Stimulated activated CD8-positive, alpha-beta memory T cell treated with anti-CD3 and anti-CD28 coated beads, Interleukin-4, amount 100 ng/mL, for 4 hours (primary cell): ENCODE measurements at regions not wholly inside any gene's neighbourhood (a gene's known extent, or its start where the extent isn't known, plus 50 kb on each side); places are given as distances from the start of the nearest gene placed in this dataset.
A peak's percentile ranks its signal among the peaks of the same experiment; 100 is the strongest.
"Not testable (repeated sequence)": the region's sequence is repeated elsewhere in the genome, so short reads cannot be mapped to it uniquely, and the experiment has no call there.

Source experiments
- DNase-seq, 2 donors: peaks; one replicate each; pipeline ENCODE4 v3.0.0-alpha.2; 2020; ENCODE audit warnings: low read depth in 2 of 2, low spot score in 1 of 2

DNA sequence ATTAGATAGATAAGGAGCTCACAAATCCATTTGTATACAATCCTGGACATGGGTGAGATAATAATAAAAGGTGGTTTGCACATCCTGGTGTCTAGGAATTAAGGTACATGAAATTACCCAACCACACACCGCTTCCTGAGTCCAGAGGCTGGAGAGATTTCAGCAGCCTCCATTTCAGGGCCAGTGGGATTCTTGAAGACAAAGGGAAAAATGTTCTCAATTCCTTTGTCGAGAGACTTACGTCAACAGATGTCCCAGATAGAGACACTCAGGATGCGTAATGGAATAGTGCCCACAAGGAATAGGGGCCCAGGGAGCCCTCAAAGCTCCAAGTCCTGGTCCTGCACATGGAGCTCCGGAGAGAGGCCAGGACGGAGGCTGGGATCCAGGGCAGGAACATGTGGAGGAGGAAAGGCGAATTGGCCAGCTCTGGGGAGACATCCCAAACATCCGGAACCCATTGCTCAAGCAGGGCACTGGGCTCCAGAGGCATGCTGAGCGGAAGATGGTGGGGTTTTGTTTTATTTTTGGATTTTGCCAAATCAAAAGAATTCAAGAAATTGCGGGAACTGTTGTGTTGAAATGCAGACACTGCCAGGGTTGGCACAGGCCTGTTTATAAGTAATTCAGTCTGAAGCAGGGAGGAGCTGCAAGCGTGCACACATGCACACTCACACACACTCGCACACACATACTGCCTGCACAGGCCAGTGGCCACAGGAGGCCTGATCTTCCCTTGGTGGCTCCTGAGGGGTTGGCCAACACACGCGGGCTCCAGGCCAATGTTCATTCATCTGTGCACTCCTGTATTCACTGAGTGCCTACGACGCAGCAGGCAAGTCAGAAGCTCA, 97.2 kb downstream of the NOG start:
- DNase-seq, result no peak

DNA sequence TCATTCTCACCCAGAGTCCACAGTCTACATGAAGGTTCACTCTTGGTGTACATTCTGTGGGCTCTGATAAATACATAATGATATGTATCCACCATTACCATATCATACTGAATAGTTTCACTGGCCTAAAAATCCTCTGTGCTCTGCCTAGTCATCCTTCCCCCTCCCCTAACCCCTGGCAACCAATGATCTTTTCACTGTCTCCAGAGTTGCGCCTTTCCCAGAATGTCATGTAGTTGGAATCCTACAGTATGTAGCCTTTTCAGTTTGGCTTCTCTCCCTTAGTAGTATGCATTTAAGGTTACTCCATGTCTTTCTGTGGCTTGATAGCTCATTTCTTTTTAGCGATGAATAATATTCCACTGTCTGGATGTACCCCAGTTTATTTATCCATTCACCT, 101.3 kb downstream of the NOG start:
- DNase-seq, result no peak

DNA sequence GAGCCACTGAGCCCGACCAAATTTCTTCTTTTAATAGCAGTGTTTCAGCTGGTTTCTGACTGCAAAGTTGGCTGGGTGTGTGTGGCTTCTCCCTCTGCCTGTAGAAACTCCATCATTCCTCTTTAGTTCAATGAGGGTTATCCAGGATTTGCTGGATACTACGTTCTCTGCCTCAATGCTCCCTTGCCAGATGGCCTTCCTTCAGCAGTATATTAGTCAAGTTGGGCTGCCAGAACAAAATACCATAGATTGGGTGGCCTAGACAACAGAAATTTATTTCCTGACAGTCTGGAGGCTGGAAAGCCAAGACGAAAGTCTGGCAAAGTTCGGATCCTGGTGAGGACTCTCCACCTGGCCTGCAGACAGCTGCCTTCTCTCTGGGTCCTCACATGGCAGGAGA, 103.7 kb downstream of the NOG start:
- no peak for DNase-seq

DNA sequence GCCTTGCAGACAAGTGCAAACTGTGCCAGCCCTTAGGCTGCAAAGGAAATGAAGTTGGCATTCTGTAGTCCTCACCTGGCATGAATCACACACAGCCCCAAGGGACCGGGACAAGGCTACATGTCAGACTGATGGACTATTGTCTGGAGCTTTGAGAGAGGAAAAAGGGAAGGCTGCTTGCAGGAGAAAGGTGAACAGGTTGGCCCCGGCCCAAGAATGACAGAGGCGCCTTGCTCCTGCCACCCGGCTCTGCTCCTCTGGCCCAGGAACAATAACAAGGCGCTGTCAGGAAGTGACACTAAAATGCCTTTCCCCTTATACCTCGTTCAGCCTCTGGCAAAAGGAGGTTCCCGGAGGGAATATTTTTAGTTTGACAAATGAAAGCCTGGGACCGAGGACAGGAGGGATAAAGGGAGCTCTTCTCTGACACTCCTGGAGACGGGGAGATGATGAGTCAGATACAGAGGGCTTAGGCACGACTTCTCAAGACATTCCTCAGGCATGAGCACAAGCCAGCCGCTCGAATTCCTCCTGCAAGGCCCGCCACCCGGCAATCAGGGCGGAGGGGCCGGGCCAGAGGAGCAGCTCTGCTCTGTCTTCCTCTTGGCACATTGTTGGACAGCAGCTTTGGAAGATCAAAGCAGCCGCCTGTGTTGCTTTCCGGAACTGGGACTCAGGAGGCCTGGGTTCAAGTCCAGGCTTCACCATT, 105.8 kb downstream of the NOG start:
- no peak for DNase-seq

DNA sequence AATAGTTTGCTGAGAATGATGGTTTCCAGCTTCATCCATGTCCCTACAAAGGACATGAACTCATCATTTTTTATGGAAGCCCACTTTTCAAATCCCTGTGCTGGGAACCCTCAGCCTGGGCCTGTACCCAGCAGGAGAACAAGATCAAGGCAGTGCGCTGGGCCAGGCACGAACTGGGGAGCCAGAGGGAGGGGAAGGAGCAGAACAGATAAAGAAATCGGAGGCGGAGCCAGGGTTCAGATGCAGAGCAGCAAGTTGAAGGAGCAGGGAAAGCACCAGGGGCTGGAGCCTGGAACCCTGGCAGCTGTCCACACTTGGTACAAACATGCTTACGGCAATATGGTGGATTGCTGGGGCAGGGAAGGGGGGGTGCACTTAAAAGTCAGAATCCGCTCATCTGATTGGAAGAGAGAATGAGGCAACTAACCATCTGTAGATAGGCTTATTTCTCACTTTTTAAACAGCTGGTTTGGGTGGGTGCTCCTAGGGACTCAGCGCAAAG, 107.5 kb downstream of the NOG start:
- no peak for DNase-seq

DNA sequence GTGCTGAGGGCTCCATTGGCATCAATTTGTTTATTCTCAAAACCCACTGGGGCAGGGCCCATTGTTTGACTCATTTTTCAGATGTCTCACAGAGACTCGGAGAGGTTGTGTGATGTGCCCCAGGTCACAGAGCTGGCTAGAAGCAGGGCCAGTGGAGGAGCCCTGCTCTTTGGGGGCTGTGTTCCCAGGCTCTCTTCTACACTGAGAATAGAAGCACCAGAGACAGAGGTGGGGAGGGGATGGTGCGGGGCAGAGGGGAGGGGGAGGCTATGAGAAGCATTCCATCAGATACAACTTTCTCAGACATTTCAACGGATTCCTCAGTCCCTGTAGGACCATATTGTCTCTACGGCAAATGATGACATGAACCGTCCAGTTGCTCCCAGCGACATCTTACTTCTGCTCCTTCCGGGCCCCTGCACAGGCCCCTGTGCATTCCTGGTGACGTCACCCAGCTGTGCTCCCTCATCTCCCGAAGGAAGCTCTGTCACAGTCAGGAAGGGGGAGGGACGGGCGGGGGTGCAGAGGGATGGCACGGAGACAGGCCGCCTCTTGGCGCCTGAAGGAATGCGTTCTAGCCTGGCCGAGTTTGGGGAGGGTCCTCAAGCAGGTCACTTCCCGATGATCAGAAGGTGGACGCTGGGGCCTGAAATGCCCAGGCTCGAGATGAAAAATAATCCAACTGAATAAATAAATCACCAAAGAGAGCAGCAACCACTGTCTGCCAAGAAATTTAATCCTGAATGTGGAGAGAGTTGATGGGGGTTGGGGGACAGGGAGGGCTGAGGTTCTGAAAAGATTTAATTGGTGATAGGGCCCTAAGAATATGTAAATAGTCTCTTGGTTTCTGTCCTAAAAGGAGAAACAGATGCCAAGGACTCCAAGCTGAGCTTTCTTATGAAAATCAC, 114.1 kb downstream of the NOG start:
- no peak for DNase-seq

DNA sequence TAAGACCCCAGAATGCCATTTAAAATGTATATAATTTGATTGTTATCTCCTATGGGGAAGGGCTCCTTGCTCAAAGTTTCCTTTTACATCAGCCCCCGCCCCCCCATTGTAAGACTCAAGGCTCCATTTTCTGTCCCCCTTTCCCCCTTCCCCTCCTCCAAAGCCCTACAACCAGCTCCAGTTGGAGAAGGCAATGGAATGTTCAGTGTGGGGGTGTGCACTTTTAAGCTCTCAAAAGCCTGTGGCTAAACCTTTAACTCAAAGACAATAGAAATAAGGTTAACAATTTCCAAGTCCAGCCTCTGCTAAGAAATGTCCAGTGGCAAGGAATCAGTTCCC, 114.7 kb downstream of the NOG start:
- no peak for DNase-seq

DNA sequence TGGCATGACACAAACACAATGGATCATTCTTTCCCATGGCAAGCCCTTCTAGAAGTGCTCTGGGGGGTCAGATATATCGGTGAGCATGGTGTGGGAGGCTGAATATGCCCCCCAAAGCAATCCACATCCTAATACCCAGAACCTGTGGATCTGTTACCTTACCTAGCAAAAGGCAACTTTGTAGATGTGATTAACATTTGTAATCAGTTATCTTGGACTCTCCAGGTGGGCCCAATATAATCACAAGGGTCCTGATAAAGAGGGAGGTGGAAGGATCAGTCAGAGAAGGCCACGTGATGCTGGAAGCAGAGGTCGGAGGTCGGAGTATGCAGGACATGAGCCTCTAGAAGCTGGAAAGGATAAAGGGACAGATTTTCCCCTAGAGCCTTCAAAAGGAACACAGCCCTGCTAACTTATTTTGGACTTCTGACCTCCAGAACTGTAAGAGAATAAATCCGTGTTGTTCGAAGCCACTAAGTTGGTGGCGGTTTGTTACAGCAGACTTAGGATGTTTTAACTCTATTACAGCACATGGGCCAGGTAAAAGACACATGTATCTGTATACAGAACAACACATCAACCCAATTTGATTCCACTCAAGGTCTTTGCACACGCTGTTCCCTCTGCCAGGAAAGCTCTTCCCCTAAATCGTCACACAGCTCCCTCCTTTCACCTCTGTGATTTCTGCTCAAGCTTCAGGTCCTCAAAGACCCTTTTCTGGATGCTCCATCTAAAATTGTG, 115.3 kb downstream of the NOG start:
- DNase-seq, result no peak

DNA sequence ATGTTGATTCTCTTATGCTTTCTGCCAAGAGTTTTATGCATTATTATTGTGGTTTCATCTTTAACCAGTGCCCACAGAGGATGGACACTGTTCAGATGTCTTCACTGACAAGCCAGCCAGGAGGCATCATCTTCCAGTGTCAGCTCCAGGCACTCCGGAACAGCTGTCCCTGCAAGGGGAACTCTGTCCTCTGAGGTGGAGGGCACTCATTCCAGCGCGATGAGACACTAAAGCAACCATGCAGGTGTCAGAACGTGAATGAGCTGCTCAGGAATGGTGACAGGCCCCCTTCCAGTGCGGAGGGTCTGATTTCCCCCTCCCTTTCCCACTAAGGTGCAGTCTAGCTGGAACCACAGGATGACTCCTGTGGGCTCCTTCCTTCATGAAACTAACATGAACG, 117.5 kb downstream of the NOG start:
- no peak for DNase-seq

DNA sequence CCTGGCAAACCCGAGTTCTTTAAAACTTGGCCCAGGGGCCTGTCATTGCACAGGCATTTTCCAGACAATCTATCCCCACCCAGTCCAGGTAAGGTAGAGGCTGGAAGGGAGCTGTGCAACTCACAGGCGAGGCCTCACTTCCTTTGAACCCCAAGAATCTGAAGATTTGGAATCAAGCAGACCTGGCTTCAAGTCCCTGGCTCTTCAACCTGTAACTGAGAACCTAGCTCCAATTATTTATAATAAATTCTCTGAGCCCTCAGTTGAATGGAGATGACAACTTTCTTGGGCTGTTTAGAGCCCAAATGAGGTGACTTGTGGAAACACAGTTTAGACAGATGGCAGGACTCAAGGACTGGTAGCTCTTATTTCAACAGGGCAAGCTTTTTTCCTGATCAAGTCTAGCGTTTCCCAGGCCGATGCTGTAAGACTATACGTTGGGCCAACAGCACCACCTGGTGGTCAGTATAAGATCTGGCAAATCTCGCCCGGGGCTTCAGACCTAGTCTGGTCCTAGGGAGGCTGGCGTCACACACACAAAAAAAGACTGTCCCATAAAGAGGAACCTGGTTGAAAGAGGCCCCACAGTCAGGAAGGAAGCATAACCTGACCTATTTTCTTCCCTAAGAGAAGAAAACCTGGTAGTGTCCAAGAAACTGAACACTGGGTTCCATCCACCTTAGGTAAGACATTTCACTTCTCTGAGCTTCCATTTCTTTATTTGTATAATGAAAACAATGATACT, 117.9 kb downstream of the C17orf67 start:
- peak; percentile 35 to 59 for DNase-seq

DNA sequence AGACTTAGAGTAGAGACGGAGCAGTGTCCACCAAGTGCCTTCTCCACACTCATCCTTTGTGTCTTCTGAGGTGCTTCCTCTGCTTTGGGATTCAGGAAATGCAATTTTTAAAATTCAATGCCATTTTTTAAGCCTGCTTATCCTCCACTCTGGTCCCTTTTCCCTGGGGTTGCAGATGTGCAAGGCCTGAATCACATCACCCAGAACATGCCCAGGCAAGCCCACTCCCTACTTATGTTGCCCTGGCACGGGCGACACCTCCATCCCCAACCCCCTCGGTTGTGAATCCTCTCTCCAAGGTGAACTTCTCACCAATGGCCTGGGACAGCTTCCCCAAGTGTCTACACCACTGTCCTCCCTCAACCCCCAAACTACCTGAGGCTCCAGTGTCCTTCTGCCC, 116.2 kb downstream of the C17orf67 start:
- no peak for DNase-seq

DNA sequence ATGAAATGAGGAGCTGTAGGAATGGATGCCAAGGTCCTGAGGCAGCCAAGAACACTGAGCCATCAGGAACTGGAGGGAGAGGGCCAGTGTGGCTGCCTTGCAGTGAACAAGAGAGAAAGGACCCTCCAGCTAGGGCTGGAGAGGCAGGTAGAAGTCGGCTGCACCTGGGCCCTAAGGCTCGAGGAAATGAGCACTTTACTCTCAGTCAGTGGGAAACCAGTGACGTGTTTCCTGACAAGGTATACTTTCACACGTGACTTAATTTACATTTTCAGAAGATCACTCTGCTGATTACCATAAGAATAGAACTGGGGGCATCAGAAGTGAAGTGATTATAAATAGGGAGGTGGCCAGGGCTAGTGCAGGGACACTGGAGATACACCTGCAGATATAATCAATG, 115.2 kb downstream of the C17orf67 start:
- no peak for DNase-seq

DNA sequence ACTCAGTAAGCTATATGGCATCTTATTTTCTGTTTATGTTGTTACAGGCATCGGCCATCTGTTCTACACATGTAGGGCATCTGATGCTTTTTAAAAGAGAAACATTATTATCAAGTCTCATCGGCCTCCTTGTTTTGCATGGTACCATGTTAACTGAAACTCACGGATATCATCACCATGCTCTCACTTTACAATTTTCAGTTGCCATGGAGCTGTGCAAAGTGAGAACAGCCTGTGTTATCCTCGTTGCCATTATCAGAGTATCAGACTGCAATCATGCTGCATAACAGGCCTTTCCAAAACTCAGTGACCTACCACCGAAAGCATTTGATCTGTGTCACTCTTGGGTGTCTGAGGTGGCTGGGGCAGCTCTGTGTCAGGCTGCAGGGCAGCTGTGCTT, 110.3 kb downstream of the C17orf67 start:
- DNase-seq, result no peak

DNA sequence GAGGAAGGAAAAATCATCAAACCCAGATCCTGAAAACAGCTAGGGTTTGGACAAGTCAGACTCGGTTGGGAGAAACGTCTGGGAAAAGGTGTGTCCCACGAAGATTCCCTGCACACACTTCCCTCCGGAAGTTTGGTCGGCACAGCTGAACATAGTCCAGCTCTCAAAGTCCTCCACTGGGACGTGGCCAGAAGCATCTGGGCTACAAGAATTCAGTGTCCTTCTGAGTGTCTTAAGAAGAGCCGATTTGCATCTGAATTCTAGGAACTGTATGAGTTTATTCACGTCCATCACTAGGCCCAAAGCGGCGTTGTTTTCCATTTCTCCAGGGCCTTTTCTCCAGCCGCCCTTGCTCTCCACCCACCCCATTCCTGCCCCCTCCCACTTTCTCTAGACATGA, 109.1 kb downstream of the C17orf67 start:
- DNase-seq, result no peak

DNA sequence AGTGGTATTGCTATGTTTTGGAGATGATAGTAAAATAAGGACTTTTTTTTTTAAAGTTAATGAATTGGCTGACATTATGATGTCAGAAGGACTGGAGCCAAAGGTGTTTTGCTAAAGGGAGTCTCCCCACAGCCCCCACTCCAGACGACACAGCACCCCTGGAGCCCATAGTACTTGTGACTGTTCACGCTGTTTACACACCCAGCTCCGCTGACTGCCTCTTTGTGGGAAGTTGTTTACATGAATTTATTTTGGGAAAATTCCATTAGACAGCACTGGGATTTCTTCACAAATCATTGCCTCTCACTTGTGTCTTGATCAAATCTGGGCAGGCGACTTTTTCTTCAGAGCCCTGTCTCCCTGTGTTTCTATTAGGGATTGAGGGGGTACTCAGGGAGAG, 108.6 kb downstream of the C17orf67 start:
- DNase-seq, result no peak

DNA sequence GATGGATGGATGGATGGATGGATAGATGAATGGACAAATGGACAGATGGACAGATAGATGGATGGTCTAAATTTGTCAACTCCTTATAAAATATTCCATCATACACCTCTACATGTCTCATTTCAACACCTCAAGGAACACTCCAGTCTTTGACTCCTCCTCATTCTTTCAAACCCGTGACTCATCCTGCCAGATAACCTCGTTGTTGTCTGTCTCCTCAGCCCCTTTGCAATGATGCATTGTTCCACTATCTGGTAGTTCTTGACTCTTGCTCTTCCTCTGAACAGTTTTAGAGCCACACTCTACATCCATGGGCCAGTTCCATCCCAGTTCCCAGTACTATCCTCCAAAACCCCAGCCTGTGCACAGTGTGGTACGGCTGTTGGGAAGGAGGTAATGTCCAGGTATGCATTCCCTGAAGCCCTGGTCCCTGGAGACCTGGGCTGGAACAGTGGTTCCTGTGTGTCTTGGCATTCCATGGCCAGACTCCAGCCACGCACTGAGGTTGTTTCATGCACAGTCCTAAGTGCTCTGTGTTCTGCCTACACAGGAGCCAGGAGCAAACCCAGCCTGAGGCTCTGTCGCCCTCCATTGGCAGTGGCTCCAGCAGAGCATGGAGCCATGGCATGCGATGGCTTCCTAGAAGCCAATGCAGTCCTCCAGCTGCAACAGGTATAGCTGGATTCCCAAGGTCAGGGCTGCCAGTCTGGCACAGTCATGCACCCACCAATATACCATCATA, 105.7 kb downstream of the C17orf67 start:
- DNase-seq, result no peak

DNA sequence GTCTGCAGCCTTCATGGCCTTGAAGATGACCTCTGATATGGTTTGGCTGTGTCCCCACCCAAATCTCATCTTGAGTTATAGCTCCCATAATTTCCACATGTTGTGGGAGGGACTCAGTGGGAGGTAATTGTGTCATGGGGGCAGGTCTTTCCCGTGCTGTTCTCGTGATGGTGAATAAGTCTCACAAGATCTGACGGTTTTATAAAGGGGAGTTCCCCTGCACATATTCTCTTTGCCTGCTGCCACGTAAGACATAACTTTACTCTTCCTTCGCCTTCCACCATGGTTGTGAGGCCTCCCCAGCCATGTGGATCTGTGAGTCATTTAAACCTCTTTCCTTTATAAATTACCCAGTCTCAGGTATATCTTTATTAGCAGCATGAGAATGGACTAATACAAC, 102.6 kb downstream of the C17orf67 start:
- not testable (repeated sequence) for DNase-seq

DNA sequence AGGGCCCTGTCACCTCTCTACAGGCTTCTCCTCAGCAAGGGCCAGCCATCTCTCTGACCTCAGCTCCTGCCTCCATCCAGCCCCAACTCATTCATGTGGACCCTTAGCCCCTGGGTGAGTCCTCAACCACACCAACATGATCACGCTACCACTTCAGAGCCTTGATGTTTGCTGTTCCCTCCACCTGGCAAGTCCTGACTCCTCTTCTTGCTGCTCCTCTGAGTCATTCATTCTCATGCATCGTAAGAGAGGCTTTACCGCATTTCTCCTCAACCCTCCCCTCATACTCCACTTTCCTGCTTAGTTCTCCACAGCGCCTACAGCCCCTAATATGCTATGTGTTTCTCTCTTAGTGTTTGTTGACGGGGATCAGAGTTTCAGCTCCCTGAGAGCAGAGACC, 99.9 kb downstream of the C17orf67 start:
- no peak for DNase-seq

DNA sequence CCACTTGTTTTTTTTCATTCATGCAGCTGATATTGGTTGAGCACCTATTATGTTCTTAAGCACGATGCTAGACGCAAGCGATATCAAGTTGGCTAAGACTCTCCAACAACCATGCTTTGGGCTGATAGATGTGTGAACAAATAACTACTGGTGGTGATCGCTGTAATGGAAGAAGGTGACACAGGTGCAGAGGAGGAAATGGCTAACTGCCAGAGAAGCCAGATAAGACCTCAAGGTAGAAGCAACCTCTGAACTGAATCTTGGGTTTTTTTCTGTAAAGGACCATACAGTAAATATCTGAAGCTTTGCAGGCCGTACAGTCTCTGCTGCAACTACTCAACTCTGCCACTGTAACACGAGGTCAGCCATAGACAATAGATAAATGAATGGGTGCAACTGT, 97.9 kb downstream of the C17orf67 start:
- DNase-seq, result no peak
